SK-N-SH (cell line): ENCODE measurements at regions not wholly inside any gene's neighbourhood (a gene's known extent, or its start where the extent isn't known, plus 50 kb on each side); places are given as distances from the start of the nearest gene placed in this dataset.

Source experiments
- CTCF ChIA-PET: fragments of 300-600, 350-600 bp; formaldehyde crosslinking; extraction: SDS; loops from one replicate; lab custom pipeline; 2021; lab: Yijun Ruan, JAX
- POLR2A ChIA-PET: fragments of 350-600 bp; sonication (Branson Sonifier 250); formaldehyde crosslinking; extraction: SDS; loops from one replicate; lab custom pipeline; 2020; ENCODE audit warnings: antibody characterized with exemption, inconsistent platforms; lab: Yijun Ruan, JAX
- DNase-seq: peaks from one replicate; pipeline ENCODE4 v3.0.0; 2012
- H2AFZ ChIP-seq: fragments of 200-600 bp; sonication (generic); 2 replicates; pipeline ENCODE4 v1.8.1; 2016; ENCODE audit warnings: antibody characterized with exemption, mild to moderate bottlenecking, low read depth
- H3F3A ChIP-seq: fragments of 200-600 bp; sonication (generic); replicated peaks from 2 replicates; pipeline ENCODE3; 2016; ENCODE audit warnings: antibody characterized with exemption, mild to moderate bottlenecking; ENCODE audit not compliant: insufficient read depth
- H3K27ac ChIP-seq, 2 experiments: fragments of 200-500 bp in 1 of 2; fragments of 200-600 bp in 1 of 2; sonication (Bioruptor generic) in 1 of 2; sonication (generic), shearing (Covaris generic) in 1 of 2; 2 replicates each; pipeline versions ENCODE4 v1.5.1 to v1.6.1; 2014 to 2016; ENCODE audit warnings: low read depth in 2 of 2, inconsistent platforms in 1 of 2, low read length in 1 of 2, mild to moderate bottlenecking in 1 of 2, mixed read lengths in 1 of 2
- H3K27me3 ChIP-seq: fragments of 200-600 bp; sonication (generic), shearing (Covaris generic); 2 replicates; pipeline ENCODE4 v1.6.1; 2016; ENCODE audit warnings: mixed run types; ENCODE audit not compliant: insufficient read depth
- H3K36me3 ChIP-seq, 2 experiments: fragments of 200-500 bp in 1 of 2; fragments of 200-600 bp in 1 of 2; sonication (Bioruptor generic) in 1 of 2; sonication (generic) in 1 of 2; replicated peaks in 1 of 2; 2 replicates each; pipeline versions ENCODE3 to v1.5.1; 2014 to 2016; ENCODE audit warnings: low read length in 1 of 2, mild to moderate bottlenecking in 1 of 2; ENCODE audit not compliant: insufficient read depth in 2 of 2, control insufficient read depth in 1 of 2
- H3K4me1 ChIP-seq, 2 experiments: fragments of 200-500 bp in 1 of 2; fragments of 200-600 bp in 1 of 2; sonication (Bioruptor generic) in 1 of 2; sonication (generic), shearing (Covaris generic) in 1 of 2; 2 replicates each; pipeline versions ENCODE4 v1.5.1 to v1.6.1; 2014 to 2016; ENCODE audit warnings: low read depth in 1 of 2, low read length in 1 of 2, mixed run types in 1 of 2; ENCODE audit not compliant: insufficient read depth in 2 of 2, control insufficient read depth in 1 of 2
- H3K4me2 ChIP-seq: fragments of 200-600 bp; sonication (generic), shearing (Covaris generic); 2 replicates; pipeline ENCODE4 v1.6.1; 2017; ENCODE audit warnings: mixed run types
- H3K4me3 ChIP-seq, 2 experiments: fragments of 200-500 bp in 1 of 2; fragments of 200-600 bp in 1 of 2; sonication (Bioruptor generic) in 1 of 2; sonication (generic), shearing (Covaris generic) in 1 of 2; 2 replicates each; pipeline versions ENCODE4 v1.5.1 to v1.8.1; 2014 to 2016; ENCODE audit warnings: low read depth in 2 of 2, inconsistent platforms in 1 of 2, low read length in 1 of 2, mild to moderate bottlenecking in 1 of 2, mixed read lengths in 1 of 2, moderate library complexity in 1 of 2
- H3K79me2 ChIP-seq: fragments of 200-600 bp; sonication (generic); 2 replicates; pipeline ENCODE4 v1.8.1; 2017; ENCODE audit warnings: mild to moderate bottlenecking; ENCODE audit not compliant: insufficient read depth
- H3K9ac ChIP-seq: fragments of 200-600 bp; sonication (generic); 2 replicates; pipeline ENCODE4 v1.6.1; 2017; ENCODE audit warnings: mixed run types
- H3K9me2 ChIP-seq: fragments of 200-600 bp; sonication (generic); 2 replicates; pipeline ENCODE4 v1.6.1; 2017; ENCODE audit warnings: mixed run types
- H3K9me3 ChIP-seq: fragments of 200-600 bp; sonication (generic); 2 replicates; pipeline ENCODE4 v1.6.1; 2017; ENCODE audit warnings: mixed run types, mild to moderate bottlenecking, moderate library complexity
- H4K20me1 ChIP-seq: fragments of 200-600 bp; sonication (generic); 2 replicates; pipeline ENCODE4 v1.6.1; 2017; ENCODE audit warnings: mild to moderate bottlenecking, mixed run types; ENCODE audit not compliant: insufficient read depth
- CHD2 ChIP-seq: fragments of 150-350 bp; IDR thresholded peaks from 2 replicates; pipeline ENCODE4 v1.6.1; 2018; ENCODE audit warnings: low read length; ENCODE audit not compliant: partially characterized antibody
- ELF1 ChIP-seq: IDR thresholded peaks from 2 replicates; pipeline ENCODE4 v1.4.0; 2012
- EZH2phosphoT487 ChIP-seq: fragments of 200-600 bp; sonication (generic); IDR thresholded peaks from 2 replicates; pipeline ENCODE4 v1.6.1; 2017; ENCODE audit warnings: low read depth, mixed run types, mild to moderate bottlenecking, antibody characterized with exemption, moderate library complexity, borderline replicate concordance
- FOXJ3 ChIP-seq: sonication (generic); formaldehyde crosslinking; IDR thresholded peaks from 2 replicates; pipeline ENCODE4 v1.5.1; 2020; ENCODE audit warnings: mild to moderate bottlenecking, missing genetic modification reagents
- FOXM1 ChIP-seq: IDR thresholded peaks from 2 replicates; pipeline ENCODE4 v1.4.0; 2012; ENCODE audit warnings: low read depth, mild to moderate bottlenecking
- GABPA ChIP-seq: IDR thresholded peaks from 2 replicates; pipeline ENCODE4 v1.4.0; 2012; ENCODE audit warnings: low read depth, mild to moderate bottlenecking
- MXI1 ChIP-seq: IDR thresholded peaks from 2 replicates; pipeline ENCODE4 v1.6.1; 2012; ENCODE audit warnings: mild to moderate bottlenecking, low read depth, low read length, improper control_type of control experiment
- NFIC ChIP-seq: IDR thresholded peaks from 2 replicates; pipeline ENCODE4 v1.4.0; 2012; ENCODE audit warnings: borderline replicate concordance
- NRF1 ChIP-seq: IDR thresholded peaks from 2 replicates; pipeline ENCODE4 v1.6.1; 2012; ENCODE audit warnings: low read depth, mild to moderate bottlenecking, low read length
- RCOR1 ChIP-seq: fragments of 150-350 bp; IDR thresholded peaks from 2 replicates; pipeline ENCODE4 v1.6.1; 2017; ENCODE audit warnings: antibody characterized with exemption, low read length
- SIN3A ChIP-seq: IDR thresholded peaks from 2 replicates; pipeline ENCODE4 v1.6.1; 2012; ENCODE audit warnings: low read depth, mild to moderate bottlenecking, low read length, moderate library complexity, borderline replicate concordance
- SMC3 ChIP-seq: IDR thresholded peaks from 2 replicates; pipeline ENCODE4 v1.6.1; 2012; ENCODE audit warnings: low read depth, low read length, improper control_type of control experiment
- TCF12 ChIP-seq: IDR thresholded peaks from 2 replicates; pipeline ENCODE4 v1.4.0; 2012
- TEAD4 ChIP-seq: IDR thresholded peaks from 2 replicates; pipeline ENCODE4 v1.4.0; 2012; ENCODE audit warnings: mild to moderate bottlenecking, borderline replicate concordance; ENCODE audit not compliant: insufficient read depth
- YY1 ChIP-seq: IDR thresholded peaks from 2 replicates; pipeline ENCODE4 v1.4.0; 2012; ENCODE audit warnings: low read depth, mild to moderate bottlenecking
- WGBS: methylation state at CpG from one replicate; pipeline ENCODE4 v1.1.6; 2017; ENCODE audit warnings: low lambda C conversion rate; 5-methylcytosine and 5-hydroxymethylcytosine counted together
- TF ChIP-seq, protein P1 (sequence below): fragments of 200-600 bp; sonication (generic); IDR thresholded peaks from 2 replicates; pipeline ENCODE4 v1.6.1; 2017; ENCODE audit warnings: antibody characterized with exemption, mild to moderate bottlenecking, moderate library complexity
- TF ChIP-seq, protein P2 (sequence below): IDR thresholded peaks from 2 replicates; pipeline ENCODE4; 2012
- TF ChIP-seq, protein P3 (sequence below): IDR thresholded peaks from 2 replicates; pipeline ENCODE4 v1.4.0; 2012; ENCODE audit warnings: low read depth
- TF ChIP-seq, protein P4 (sequence below): fragments of 150-350 bp; IDR thresholded peaks from 2 replicates; pipeline ENCODE4 v1.6.1; 2016; ENCODE audit warnings: mild to moderate bottlenecking, low read depth, low read length
- TF ChIP-seq, protein P5 (sequence below): fragments of 150-350 bp; IDR thresholded peaks from 2 replicates; pipeline ENCODE4 v1.6.1; 2017; ENCODE audit warnings: antibody characterized with exemption, low read length, low read depth, borderline replicate concordance

DNA sequence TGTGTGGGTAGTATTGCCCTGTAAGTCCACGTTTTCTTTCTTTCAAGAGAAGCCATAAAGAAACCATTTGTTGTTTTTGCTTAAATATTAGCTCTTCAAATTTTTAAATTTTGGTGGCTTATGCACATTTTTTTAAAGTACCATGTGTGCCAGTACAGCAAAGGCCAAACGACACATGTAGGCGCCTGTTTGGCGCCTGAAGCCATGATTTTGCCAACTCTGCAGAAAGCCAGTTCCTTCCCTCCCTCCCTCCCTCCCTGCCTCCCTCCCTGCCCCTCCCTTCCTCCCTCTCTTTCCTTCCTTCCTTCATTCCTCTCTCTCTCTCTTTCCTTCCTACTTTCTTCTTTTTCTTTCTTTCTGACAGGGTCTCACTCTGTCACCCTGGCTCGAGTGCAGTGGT lies 65.9 kb upstream of the LIMCH1 start:
- Histone ChIP-seq H3K27ac (no peak overlapping the region), H3K9me2 (no peaks in the 10 kb centered on the region), H3F3A (no peaks in the 10 kb centered on the region), H3K4me1 (no peaks in the 10 kb centered on the region; a peak in 2 of 4 replicates), H3K79me2 (no peaks in the 10 kb centered on the region), H3K9me3 (no peaks in the 10 kb centered on the region), H3K9ac (no peak overlapping the region), H3K36me3 (no peaks in the 10 kb centered on the region), H3K4me2 (no peak overlapping the region), H2AFZ (no peak overlapping the region), H3K4me3 (no peak overlapping the region), H3K27me3 (no peaks in the 10 kb centered on the region), H4K20me1 (no peaks in the 10 kb centered on the region)
- TF ChIP-seq CHD2 (no peak), NFIC (no peak), NRF1 (no peak), TEAD4 (no peak), FOXJ3 (CRISPR knock-in tag) (no peak), TCF12 (no peak), EZH2phosphoT487 (no peak), RCOR1 (no peak), SIN3A (no peak), GABPA (no peak), FOXM1 (no peak), ELF1 (no peak), MXI1 (no peak), SMC3 (no peak), YY1 (no peak)
- TF ChIP-seq, protein P1, sequence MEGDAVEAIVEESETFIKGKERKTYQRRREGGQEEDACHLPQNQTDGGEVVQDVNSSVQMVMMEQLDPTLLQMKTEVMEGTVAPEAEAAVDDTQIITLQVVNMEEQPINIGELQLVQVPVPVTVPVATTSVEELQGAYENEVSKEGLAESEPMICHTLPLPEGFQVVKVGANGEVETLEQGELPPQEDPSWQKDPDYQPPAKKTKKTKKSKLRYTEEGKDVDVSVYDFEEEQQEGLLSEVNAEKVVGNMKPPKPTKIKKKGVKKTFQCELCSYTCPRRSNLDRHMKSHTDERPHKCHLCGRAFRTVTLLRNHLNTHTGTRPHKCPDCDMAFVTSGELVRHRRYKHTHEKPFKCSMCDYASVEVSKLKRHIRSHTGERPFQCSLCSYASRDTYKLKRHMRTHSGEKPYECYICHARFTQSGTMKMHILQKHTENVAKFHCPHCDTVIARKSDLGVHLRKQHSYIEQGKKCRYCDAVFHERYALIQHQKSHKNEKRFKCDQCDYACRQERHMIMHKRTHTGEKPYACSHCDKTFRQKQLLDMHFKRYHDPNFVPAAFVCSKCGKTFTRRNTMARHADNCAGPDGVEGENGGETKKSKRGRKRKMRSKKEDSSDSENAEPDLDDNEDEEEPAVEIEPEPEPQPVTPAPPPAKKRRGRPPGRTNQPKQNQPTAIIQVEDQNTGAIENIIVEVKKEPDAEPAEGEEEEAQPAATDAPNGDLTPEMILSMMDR: no peak
- TF ChIP-seq, protein P2, sequence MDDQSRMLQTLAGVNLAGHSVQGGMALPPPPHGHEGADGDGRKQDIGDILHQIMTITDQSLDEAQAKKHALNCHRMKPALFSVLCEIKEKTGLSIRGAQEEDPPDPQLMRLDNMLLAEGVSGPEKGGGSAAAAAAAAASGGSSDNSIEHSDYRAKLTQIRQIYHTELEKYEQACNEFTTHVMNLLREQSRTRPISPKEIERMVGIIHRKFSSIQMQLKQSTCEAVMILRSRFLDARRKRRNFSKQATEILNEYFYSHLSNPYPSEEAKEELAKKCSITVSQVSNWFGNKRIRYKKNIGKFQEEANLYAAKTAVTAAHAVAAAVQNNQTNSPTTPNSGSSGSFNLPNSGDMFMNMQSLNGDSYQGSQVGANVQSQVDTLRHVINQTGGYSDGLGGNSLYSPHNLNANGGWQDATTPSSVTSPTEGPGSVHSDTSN: no peak
- TF ChIP-seq, protein P3, sequence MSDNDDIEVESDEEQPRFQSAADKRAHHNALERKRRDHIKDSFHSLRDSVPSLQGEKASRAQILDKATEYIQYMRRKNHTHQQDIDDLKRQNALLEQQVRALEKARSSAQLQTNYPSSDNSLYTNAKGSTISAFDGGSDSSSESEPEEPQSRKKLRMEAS: no peak
- TF ChIP-seq, protein P4, sequence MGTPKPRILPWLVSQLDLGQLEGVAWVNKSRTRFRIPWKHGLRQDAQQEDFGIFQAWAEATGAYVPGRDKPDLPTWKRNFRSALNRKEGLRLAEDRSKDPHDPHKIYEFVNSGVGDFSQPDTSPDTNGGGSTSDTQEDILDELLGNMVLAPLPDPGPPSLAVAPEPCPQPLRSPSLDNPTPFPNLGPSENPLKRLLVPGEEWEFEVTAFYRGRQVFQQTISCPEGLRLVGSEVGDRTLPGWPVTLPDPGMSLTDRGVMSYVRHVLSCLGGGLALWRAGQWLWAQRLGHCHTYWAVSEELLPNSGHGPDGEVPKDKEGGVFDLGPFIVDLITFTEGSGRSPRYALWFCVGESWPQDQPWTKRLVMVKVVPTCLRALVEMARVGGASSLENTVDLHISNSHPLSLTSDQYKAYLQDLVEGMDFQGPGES: no peak
- TF ChIP-seq, protein P5, sequence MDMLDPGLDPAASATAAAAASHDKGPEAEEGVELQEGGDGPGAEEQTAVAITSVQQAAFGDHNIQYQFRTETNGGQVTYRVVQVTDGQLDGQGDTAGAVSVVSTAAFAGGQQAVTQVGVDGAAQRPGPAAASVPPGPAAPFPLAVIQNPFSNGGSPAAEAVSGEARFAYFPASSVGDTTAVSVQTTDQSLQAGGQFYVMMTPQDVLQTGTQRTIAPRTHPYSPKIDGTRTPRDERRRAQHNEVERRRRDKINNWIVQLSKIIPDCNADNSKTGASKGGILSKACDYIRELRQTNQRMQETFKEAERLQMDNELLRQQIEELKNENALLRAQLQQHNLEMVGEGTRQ: no peak
- DNase-seq: no peak
- 51% methylated on average over 5 of the region's 5 CpGs for WGBS
- ChIA-PET POLR2A (no interaction called here), CTCF (interaction anchor here (0.8 to 1.0 kb wide), 2 partner anchors 112 to 188 kb away, joined by 3 read pairs; no protein-coding TSS in a partner anchor)
